ENCODE measurements at regions not wholly inside any gene's neighbourhood (a gene's known extent, or its start where the extent isn't known, plus 50 kb on each side); places are given as distances from the start of the nearest gene placed in this dataset.

DNA sequence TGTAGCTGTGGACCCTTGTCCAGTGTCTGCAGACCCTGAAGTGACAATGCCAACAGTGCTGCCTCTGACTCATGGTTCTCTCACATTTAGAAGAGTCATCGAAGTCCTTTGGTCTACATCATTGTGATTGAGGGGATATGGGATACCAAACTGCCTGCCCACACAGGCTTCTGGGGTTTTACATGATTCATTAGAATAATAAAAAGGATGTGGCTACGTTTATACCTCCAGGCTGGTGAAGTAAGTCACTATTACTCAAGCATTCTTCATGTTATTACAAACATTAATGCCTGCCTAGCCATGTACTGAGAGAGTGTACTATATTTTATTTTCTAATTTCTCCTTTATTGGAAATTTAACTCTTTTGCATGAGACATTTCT is 365.7 kb downstream of the SPATA31D1 start:
- POLR2A ChIA-PET: no interaction called here
- CTCF ChIA-PET: no interaction called here
- no peaks in the 10 kb centered on the region for H4K20me1 ChIP-seq (ENCODE audit: control insufficient read depth, insufficient read depth, low read length, poor library complexity, severe bottlenecking)

DNA sequence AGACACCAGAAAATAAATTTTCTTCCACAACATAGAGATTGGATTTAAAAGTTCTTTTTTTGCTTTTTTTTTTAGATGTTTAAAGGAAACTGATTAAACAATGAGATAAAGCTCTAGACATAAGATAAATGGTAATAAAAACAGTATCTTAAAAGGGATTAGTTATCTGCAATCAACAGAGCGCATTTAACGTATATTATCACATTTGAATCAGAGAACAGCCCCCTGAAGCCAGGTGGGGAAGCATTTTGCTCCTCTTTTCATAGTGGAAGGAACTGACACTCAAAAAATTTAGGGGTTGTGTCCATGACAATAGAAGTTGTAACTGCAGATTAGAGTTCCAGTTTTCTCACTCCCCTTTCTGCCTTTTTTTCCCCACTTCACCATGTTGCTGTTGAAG is 367.6 kb downstream of the SPATA31D1 start:
- Mint-ChIP-seq H3K4me3 (no peak overlapping the region), H3K9me3 (ENCODE audit: insufficient read depth) (no peaks in the 10 kb centered on the region), H3K27me3 (peaks cover 3% of the 10 kb centered on the region), H3K4me1 (no peaks in the 10 kb centered on the region), H3K27ac (no peak overlapping the region)
- WGBS (ENCODE audit: insufficient coverage): no CpG with 5 or more reads among the region's 2 CpGs
- H3K9me3 ChIP-seq (ENCODE audit: control extremely low read depth in 1 of 3, control insufficient read depth in 2 of 3, insufficient read depth in 1 of 3, low read length in 2 of 3): no peaks in the 10 kb centered on the region
- CTCF ChIA-PET: interaction anchor here (0.8 kb wide), 1 partner anchor 9 kb away, joined by 3 read pairs; no protein-coding TSS in a partner anchor
- POLR2A ChIA-PET: no interaction called here
- H4K20me1 ChIP-seq (ENCODE audit: control insufficient read depth, insufficient read depth, low read length, poor library complexity, severe bottlenecking): no peaks in the 10 kb centered on the region
- H3K36me3 ChIP-seq (replicated peaks in 1 of 2; ENCODE audit: control extremely low read depth in 1 of 2, control insufficient read depth in 1 of 2, extremely low read depth in 1 of 2, insufficient read depth in 2 of 2, low read length in 1 of 2): no peaks in the 10 kb centered on the region
- TF ChIP-seq, protein P1, sequence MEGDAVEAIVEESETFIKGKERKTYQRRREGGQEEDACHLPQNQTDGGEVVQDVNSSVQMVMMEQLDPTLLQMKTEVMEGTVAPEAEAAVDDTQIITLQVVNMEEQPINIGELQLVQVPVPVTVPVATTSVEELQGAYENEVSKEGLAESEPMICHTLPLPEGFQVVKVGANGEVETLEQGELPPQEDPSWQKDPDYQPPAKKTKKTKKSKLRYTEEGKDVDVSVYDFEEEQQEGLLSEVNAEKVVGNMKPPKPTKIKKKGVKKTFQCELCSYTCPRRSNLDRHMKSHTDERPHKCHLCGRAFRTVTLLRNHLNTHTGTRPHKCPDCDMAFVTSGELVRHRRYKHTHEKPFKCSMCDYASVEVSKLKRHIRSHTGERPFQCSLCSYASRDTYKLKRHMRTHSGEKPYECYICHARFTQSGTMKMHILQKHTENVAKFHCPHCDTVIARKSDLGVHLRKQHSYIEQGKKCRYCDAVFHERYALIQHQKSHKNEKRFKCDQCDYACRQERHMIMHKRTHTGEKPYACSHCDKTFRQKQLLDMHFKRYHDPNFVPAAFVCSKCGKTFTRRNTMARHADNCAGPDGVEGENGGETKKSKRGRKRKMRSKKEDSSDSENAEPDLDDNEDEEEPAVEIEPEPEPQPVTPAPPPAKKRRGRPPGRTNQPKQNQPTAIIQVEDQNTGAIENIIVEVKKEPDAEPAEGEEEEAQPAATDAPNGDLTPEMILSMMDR (IDR thresholded peaks at IDR 0.05): no peak
- no peak for TF ChIP-seq EZH2 (IDR thresholded peaks at IDR 0.05; ENCODE audit: borderline replicate concordance, insufficient read depth, low read depth, low read length, poor library complexity, severe bottlenecking)
- no peak for DNase-seq
- H3K9ac ChIP-seq (ENCODE audit: low read length): no peak overlapping the region
- H2AFZ ChIP-seq (ENCODE audit: insufficient read depth, low read depth, low read length, poor library complexity, severe bottlenecking): no peak overlapping the region
- no peak overlapping the region for H3K4me3 ChIP-seq (ENCODE audit: control extremely low read depth in 1 of 5, extremely low read depth in 1 of 5, insufficient read depth in 1 of 5, low read depth in 2 of 5, low read length in 4 of 5)
- no peak for ATAC-seq (ENCODE audit: low read depth)
- intact Hi-C loops (cut with micrococcal nuclease): no loop called here
- H3K27me3 ChIP-seq (replicated peaks in 1 of 4; ENCODE audit: control extremely low read depth in 1 of 4, control insufficient read depth in 3 of 4, insufficient read depth in 4 of 4, low read length in 3 of 4): peaks cover 0 to 2% (median 0%) of the 10 kb centered on the region in 4 experiments
- no peak overlapping the region for H3K27ac ChIP-seq (ENCODE audit: low read length in 2 of 2)
- no peaks in the 10 kb centered on the region for H3K79me2 ChIP-seq (ENCODE audit: control insufficient read depth, insufficient read depth, low read length)
- no peaks in the 10 kb centered on the region for H3K4me1 ChIP-seq (ENCODE audit: control insufficient read depth in 2 of 2, insufficient read depth in 2 of 2, low read length in 2 of 2)
- H3K4me2 ChIP-seq (replicated peaks; ENCODE audit: low read depth, low read length, poor library complexity, severe bottlenecking): no peak overlapping the region

More for the DNA sequence above, 365.7 kb downstream of the SPATA31D1 start:
- no peak overlapping the region for H3K9ac ChIP-seq (ENCODE audit: low read length)
- no peak overlapping the region for H3K27ac ChIP-seq (ENCODE audit: low read length in 2 of 2)
- H3K36me3 ChIP-seq (replicated peaks in 1 of 2; ENCODE audit: control extremely low read depth in 1 of 2, control insufficient read depth in 1 of 2, extremely low read depth in 1 of 2, insufficient read depth in 2 of 2, low read length in 1 of 2): no peaks in the 10 kb centered on the region
- DNase-seq (no peak), ATAC-seq (ENCODE audit: low read depth) (no peak)
- TF ChIP-seq EZH2 (IDR thresholded peaks at IDR 0.05; ENCODE audit: borderline replicate concordance, insufficient read depth, low read depth, low read length, poor library complexity, severe bottlenecking): no peak
- TF ChIP-seq, protein P1 (IDR thresholded peaks at IDR 0.05): no peak
- no peaks in the 10 kb centered on the region for H3K9me3 Mint-ChIP-seq (ENCODE audit: insufficient read depth)
- H3K4me2 ChIP-seq (replicated peaks; ENCODE audit: low read depth, low read length, poor library complexity, severe bottlenecking): no peak overlapping the region
- H3K4me1 Mint-ChIP-seq: no peaks in the 10 kb centered on the region
- no peak overlapping the region for H3K4me3 Mint-ChIP-seq
- H2AFZ ChIP-seq (ENCODE audit: insufficient read depth, low read depth, low read length, poor library complexity, severe bottlenecking): no peak overlapping the region
- no peaks in the 10 kb centered on the region for H3K79me2 ChIP-seq (ENCODE audit: control insufficient read depth, insufficient read depth, low read length)
- H3K27me3 ChIP-seq (replicated peaks in 1 of 4; ENCODE audit: control extremely low read depth in 1 of 4, control insufficient read depth in 3 of 4, insufficient read depth in 4 of 4, low read length in 3 of 4): peaks cover 0 to 2% (median 0%) of the 10 kb centered on the region in 4 experiments
- peaks cover 3% of the 10 kb centered on the region for H3K27me3 Mint-ChIP-seq
- intact Hi-C loops (cut with micrococcal nuclease): no loop called here
- no peak overlapping the region for H3K27ac Mint-ChIP-seq
- H3K4me1 ChIP-seq (ENCODE audit: control insufficient read depth in 2 of 2, insufficient read depth in 2 of 2, low read length in 2 of 2): no peaks in the 10 kb centered on the region
- no peaks in the 10 kb centered on the region for H3K9me3 ChIP-seq (ENCODE audit: control extremely low read depth in 1 of 3, control insufficient read depth in 2 of 3, insufficient read depth in 1 of 3, low read length in 2 of 3)
- no peak overlapping the region for H3K4me3 ChIP-seq (ENCODE audit: control extremely low read depth in 1 of 5, extremely low read depth in 1 of 5, insufficient read depth in 1 of 5, low read depth in 2 of 5, low read length in 4 of 5)
- WGBS (ENCODE audit: insufficient coverage): no CpG with 5 or more reads among the region's 2 CpGs
